DOHH2 (cell line): ENCODE measurements at regions not wholly inside any gene's neighbourhood (a gene's known extent, or its start where the extent isn't known, plus 50 kb on each side); places are given as distances from the start of the nearest gene placed in this dataset.

Experiments used
- CTCF ChIP-seq: fragments of 200-600 bp; sonication (generic); IDR thresholded peaks from one replicate; pipeline ENCODE4 v1.5.1; 2014; ENCODE audit warnings: antibody characterized with exemption, mild to moderate bottlenecking, low read depth, low read length; ENCODE audit not compliant: poor library complexity, severe bottlenecking
- EZH2phosphoT487 ChIP-seq: fragments of 200-600 bp; sonication (generic); IDR thresholded peaks from 2 replicates; pipeline ENCODE4 v1.6.1; 2017; ENCODE audit warnings: borderline replicate concordance, mild to moderate bottlenecking, antibody characterized with exemption, low read length, moderate library complexity, mixed read lengths

DNA sequence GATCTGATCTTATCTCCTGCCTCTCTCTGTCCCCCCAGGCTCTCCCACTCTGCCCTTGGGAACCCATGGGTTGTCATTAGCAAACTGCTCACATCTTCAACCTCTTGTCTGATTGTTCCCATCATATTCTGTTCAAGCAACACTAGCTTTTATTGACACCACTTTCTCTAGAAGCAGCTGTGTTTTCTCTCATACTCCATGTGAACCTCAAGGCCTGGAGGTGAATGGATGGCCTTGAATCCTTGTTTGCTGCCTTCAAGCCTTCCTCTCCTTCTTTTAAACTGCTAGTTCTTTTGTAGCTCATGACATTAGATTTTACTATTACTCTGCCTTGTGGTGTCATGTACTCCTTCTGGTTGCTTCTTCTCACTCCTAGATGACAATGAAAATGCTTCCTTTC lies 149.5 kb upstream of the WDFY3 start:
- TF ChIP-seq CTCF (no peak), EZH2phosphoT487 (no peak)
